Right atrium auricular region (tissue), 2 donors: ENCODE measurements at regions not wholly inside any gene's neighbourhood (a gene's known extent, or its start where the extent isn't known, plus 50 kb on each side); places are given as distances from the start of the nearest gene placed in this dataset.
"Not testable (repeated sequence)": the region's sequence is repeated elsewhere in the genome, so short reads cannot be mapped to it uniquely, and the experiment has no call there.

Experiments
- DNase-seq: peaks from one replicate; pipeline ENCODE4 v3.0.0-alpha.2; 2019; ENCODE audit warnings: low spot score
- H3K27ac ChIP-seq, 2 donors: fragments of 200-600 bp; sonication (generic); 1 replicate in 1 of 2; 2 replicates in 1 of 2; pipeline ENCODE4 v1.5.1; 2016 to 2019
- H3K27me3 ChIP-seq, 2 donors: fragments of 200-600 bp; sonication (generic); one replicate each; pipeline versions ENCODE4 v1.5.1 to v1.6.0; 2017 to 2019
- H3K36me3 ChIP-seq: fragments of 200-600 bp; sonication (generic); one replicate; pipeline ENCODE4 v1.5.1; 2016
- H3K4me1 ChIP-seq, 2 donors: fragments of 200-600 bp; sonication (generic); one replicate each; pipeline versions ENCODE4 v1.5.1 to v1.6.0; 2017 to 2019
- H3K4me3 ChIP-seq, 2 donors: fragments of 200-600 bp; sonication (generic); 1 replicate in 1 of 2; 2 replicates in 1 of 2; pipeline ENCODE4 v1.5.1; 2017 to 2019; ENCODE audit warnings: mild to moderate bottlenecking in 1 of 2, moderate library complexity in 1 of 2
- H3K9me3 ChIP-seq, 2 donors: fragments of 200-600 bp; sonication (generic); one replicate each; pipeline ENCODE4 v1.5.1; 2019
- CTCF ChIP-seq, 2 donors: fragments of 200-600 bp; sonication (generic); IDR thresholded peaks; one replicate each; pipeline ENCODE4 v1.5.1; 2019; ENCODE audit warnings: antibody characterized with exemption in 2 of 2

- no peak for TF ChIP-seq CTCF (IDR thresholded peaks at IDR 0.05)
- Histone ChIP-seq H3K9me3 (peaks cover 0 to 18% of the 10 kb centered on the region in 2 donors), H3K4me3 (no peak overlapping the region), H3K27me3 (no peaks in the 10 kb centered on the region), H3K27ac (no peak overlapping the region), H3K36me3 (no peaks in the 10 kb centered on the region), H3K4me1 (no peaks in the 10 kb centered on the region)
- no peak for DNase-seq
Measured at GRCh38 chr1:70720521-70720920, 309.5 kb downstream of the CTH start.

GRCh38 chr1:70727886-70728489, 316.9 kb downstream of the CTH start:
- no peak for DNase-seq
- TF ChIP-seq CTCF (IDR thresholded peaks at IDR 0.05): no peak
- no peaks in the 10 kb centered on the region for H3K4me1 ChIP-seq
- no peak overlapping the region for H3K27ac ChIP-seq
- no peaks in the 10 kb centered on the region for H3K36me3 ChIP-seq
- no peak overlapping the region for H3K4me3 ChIP-seq
- peaks cover 0 to 27% of the 10 kb centered on the region in 2 donors for H3K9me3 ChIP-seq
- H3K27me3 ChIP-seq: no peaks in the 10 kb centered on the region

GRCh38 chr1:70736518-70736917, 311.1 kb downstream of the PTGER3 start:
- DNase-seq, H3K27me3 ChIP-seq, H3K36me3 ChIP-seq, H3K4me3 ChIP-seq, H3K27ac ChIP-seq, H3K4me1 ChIP-seq: not testable (repeated sequence)
- H3K9me3 ChIP-seq: peaks cover 0 to 12% of the 10 kb centered on the region in 2 donors

- DNase-seq: no peak
- H3K4me3 ChIP-seq: no peak overlapping the region
- H3K27ac ChIP-seq: no peak overlapping the region
- no peaks in the 10 kb centered on the region for H3K4me1 ChIP-seq
- no peaks in the 10 kb centered on the region for H3K36me3 ChIP-seq
- H3K27me3 ChIP-seq: no peaks in the 10 kb centered on the region
- no peak for TF ChIP-seq CTCF (IDR thresholded peaks at IDR 0.05)
- H3K9me3 ChIP-seq: peaks cover 0 to 18% of the 10 kb centered on the region in 2 donors
Measured at GRCh38 chr1:70737125-70737524, 310.5 kb downstream of the PTGER3 start.

- Histone ChIP-seq H3K4me1 (no peaks in the 10 kb centered on the region), H3K9me3 (peaks cover 0 to 23% of the 10 kb centered on the region in 2 donors), H3K36me3 (no peaks in the 10 kb centered on the region), H3K27ac (no peak overlapping the region), H3K27me3 (no peaks in the 10 kb centered on the region), H3K4me3 (no peak overlapping the region)
- TF ChIP-seq CTCF (IDR thresholded peaks at IDR 0.05): no peak
- no peak for DNase-seq
Measured at GRCh38 chr1:70738624-70739023, 309.0 kb downstream of the PTGER3 start.

- H3K4me3 ChIP-seq: no peak overlapping the region
- H3K9me3 ChIP-seq: peaks cover 3 to 49% of the 10 kb centered on the region in 2 donors
- H3K4me1 ChIP-seq: no peaks in the 10 kb centered on the region
- no peak for TF ChIP-seq CTCF (IDR thresholded peaks at IDR 0.05)
- no peak overlapping the region for H3K27ac ChIP-seq
- no peak for DNase-seq
- H3K27me3 ChIP-seq: no peaks in the 10 kb centered on the region
- no peaks in the 10 kb centered on the region for H3K36me3 ChIP-seq
Measured at GRCh38 chr1:70745199-70745598, 302.4 kb downstream of the PTGER3 start.

- not testable (repeated sequence) for H3K4me3 ChIP-seq, H3K27ac ChIP-seq, H3K4me1 ChIP-seq, H3K36me3 ChIP-seq, DNase-seq, H3K27me3 ChIP-seq
- H3K9me3 ChIP-seq: peaks cover 3 to 46% of the 10 kb centered on the region in 2 donors
Measured at GRCh38 chr1:70746062-70746461, 301.6 kb downstream of the PTGER3 start.

- H3K9me3 ChIP-seq: peaks cover 3 to 40% of the 10 kb centered on the region in 2 donors
- not testable (repeated sequence) for H3K4me1 ChIP-seq, H3K27me3 ChIP-seq, H3K27ac ChIP-seq, DNase-seq, H3K4me3 ChIP-seq, H3K36me3 ChIP-seq
Measured at GRCh38 chr1:70747123-70747522, 300.5 kb downstream of the PTGER3 start.

GRCh38 chr1:70751676-70752287, 295.8 kb downstream of the PTGER3 start:
- H3K27me3 ChIP-seq, H3K36me3 ChIP-seq, H3K4me1 ChIP-seq, H3K27ac ChIP-seq, H3K4me3 ChIP-seq, DNase-seq: not testable (repeated sequence)
- H3K9me3 ChIP-seq: peaks cover 3 to 24% of the 10 kb centered on the region in 2 donors
